Activated CD4-positive, alpha-beta T cell treated with anti-CD3 and anti-CD28 coated beads, Interleukin-2, amount 50 U/mL, for 16 hours (primary cell): ENCODE measurements at regions not wholly inside any gene's neighbourhood (a gene's known extent, or its start where the extent isn't known, plus 50 kb on each side); places are given as distances from the start of the nearest gene placed in this dataset.
"Not testable (repeated sequence)": the region's sequence is repeated elsewhere in the genome, so short reads cannot be mapped to it uniquely, and the experiment has no call there.

Experiments used
- DNase-seq: peaks from one replicate; pipeline ENCODE4 v3.0.0-alpha.2; 2020

DNA sequence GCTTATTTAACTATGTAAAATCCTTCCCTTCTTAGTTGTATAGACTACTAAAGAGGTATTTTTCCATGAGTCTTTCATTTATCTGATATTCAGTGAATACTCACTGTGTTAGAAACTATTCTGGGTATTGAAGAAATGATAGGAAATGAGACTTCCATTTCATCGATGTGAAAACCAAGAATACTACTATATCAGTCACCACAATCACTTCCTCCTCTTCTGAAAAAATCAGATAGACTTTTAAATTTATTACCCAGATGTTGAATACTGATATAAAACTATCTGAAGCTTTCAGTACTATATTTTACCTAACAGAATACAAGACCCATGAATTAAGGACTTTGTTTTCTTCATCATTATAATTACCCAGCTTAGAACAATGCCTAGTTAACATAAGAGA lies 1801.1 kb upstream of the CELF4 start:
- DNase-seq = no peak

GRCh38 chr18:39365836-39366485 lies 1800.4 kb upstream of the CELF4 start:
- DNase-seq = no peak

GRCh38 chr18:39360072-39360471 lies 1794.5 kb upstream of the CELF4 start:
- no peak for DNase-seq

- no peak for DNase-seq
These were observed 1794.0 kb upstream of the CELF4 start for GRCh38 chr18:39359636-39360035.

DNA sequence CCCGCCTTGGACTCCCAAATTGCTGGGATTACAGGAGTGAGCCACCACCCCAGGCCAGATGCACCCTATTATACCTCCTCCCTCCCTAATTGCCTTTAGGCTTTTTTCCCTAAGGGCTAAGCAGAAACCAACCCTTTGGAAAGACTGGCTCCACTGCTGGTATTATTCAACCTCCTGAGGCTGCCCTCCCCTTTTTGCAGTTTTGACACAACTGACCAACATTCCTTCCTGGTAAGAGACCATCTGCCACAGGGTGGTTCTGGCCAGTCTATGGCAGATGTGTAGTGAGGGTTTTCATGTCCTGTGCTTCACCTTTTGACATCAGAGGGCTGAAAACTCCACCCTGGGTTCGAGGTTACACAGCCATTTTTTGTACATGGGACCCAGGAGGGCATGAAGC lies 1785.3 kb upstream of the CELF4 start:
- DNase-seq = no peak

- no peak for DNase-seq
These were observed 1784.2 kb upstream of the CELF4 start for GRCh38 chr18:39349801-39350200.

DNA sequence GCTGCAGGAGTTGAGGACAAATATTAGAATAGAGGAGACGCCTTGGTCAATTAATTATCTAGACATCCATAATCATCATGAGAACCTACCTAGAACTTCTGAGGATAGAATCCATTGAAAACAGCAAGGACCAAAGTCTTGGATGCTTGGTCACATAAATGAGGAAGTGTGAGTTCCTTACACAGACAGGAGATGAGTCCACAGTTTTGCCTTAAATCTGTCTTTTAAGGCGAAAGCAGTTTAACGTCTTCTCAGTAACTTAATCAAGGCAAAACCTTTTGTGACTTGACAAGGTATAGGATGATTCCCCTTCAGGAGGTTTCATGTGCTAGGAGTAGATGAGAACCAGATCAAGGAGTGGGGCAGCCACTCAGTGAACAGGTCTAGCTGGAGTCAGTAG lies 1783.2 kb upstream of the CELF4 start:
- no peak for DNase-seq

DNA sequence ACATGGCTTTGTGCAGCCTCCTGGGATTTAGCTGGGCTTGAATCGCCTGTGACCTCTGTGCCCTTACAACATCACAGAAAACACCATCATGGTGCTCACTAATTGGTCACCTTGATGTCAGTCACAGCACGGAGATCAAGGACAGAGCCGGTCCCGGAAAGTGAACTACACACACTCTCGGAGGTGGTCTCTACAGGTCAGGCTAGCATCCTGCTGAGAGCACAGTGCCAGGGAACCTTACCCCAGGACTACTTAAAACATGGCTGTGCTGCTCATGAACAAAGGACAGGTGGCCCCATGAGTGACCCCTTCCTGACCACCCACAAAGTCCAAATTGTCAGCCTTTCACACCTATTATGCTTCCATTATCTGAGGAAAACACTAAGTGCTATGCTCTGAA lies 1782.1 kb upstream of the CELF4 start:
- no peak for DNase-seq

- no peak for DNase-seq
These were observed 1781.3 kb upstream of the CELF4 start for GRCh38 chr18:39346916-39347315.

GRCh38 chr18:39345321-39345720 lies 1779.7 kb upstream of the CELF4 start:
- DNase-seq = no peak

GRCh38 chr18:39344487-39344886 lies 1778.9 kb upstream of the CELF4 start:
- DNase-seq = no peak

DNA sequence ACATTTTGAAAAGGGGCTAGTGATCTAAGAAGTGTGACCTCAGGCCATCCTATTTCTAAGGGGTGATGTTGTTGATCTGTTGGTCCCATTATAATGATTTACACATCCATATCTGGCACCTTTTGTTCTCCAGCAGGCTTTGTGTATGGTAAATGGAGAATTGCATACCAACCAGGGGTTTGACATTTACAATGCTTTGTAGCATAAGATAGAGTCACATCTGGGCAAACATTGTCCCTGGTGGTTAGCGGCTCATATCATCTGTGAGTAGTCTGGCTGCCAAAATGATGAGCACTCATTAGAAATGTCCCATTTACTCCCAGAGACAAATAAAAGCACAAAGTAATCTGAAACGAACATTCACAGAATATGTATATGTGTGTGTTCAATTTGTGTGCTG lies 1775.5 kb upstream of the CELF4 start:
- no peak for DNase-seq

GRCh38 chr18:39340418-39340817 lies 1774.8 kb upstream of the CELF4 start:
- no peak for DNase-seq

DNA sequence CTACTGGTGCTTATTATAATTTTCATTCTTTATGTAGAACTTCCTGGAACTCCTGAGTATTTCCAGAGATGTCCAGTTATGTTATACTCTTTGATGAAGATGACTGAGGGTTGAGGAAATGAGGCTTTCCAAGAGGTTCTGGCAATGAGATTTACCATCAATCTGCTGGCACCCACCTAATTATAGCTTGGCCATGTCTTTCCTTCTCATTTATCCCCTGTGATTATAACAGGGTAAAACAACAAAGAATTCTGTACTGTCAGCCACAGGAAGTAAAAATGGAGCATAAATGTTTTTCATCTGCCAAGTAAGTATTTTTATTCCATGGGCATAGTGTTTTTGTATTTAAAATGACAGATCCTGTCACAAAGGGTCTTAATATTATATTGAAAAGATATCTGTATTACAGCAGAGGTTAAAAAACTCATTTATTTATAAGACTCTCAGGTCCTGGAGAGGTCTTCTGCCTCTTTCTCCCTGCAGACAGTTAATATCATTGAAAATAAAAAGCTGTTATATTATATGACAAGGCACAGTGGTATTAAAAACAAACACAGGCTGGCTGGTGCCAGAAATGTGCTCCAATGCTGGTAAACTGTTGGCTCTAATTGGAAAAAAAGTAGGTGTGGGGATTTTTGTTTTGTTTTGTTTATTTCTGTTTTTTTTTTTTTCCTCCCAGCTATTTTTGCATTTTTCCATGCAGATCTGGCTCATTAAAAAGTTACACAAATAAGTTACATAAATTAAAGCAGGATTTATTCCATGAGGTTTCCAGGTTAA lies 1764.1 kb upstream of the CELF4 start:
- no peak for DNase-seq

- no peak for DNase-seq
These were observed 1761.2 kb upstream of the CELF4 start for GRCh38 chr18:39326772-39327171.

DNA sequence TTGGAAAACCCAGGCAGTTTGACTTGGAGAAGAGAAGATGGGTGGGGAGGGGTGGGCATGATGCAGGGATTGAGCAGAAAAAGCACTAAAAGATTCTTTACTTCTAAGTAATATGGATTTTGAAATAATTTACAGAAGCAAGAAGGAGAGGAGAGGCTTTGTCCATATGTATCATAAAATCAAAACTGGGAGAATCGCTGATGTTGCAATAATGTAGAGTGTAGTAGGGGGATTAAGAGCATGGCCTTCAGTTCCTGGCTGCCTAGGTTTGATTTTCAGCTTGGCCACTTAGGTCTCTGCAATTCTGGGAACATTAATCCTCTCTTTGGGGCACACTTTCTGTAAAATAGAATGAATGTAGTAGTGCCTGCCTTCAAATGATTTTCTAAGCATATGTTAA lies 1760.4 kb upstream of the CELF4 start:
- DNase-seq = no peak

DNA sequence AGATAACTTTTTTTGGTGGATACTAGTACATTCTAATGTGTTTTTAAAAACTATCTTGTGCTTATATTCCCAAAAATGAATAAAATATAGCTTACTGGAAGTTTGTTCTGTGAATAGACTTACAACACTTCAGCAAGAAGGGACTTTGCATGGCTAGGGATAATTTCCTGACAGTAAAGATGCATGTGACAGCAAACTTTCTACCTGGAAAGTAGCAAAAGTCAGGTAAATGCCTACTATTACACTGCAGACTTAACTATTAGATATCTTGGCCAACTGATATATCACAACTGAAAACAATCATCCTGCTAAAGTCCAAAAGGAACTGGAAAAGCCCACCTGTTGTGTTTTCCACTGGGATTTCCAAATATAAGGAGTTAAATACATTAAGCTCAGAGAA lies 1753.5 kb upstream of the CELF4 start:
- no peak for DNase-seq

- no peak for DNase-seq
These were observed 1752.9 kb upstream of the CELF4 start for GRCh38 chr18:39318462-39318861.

- DNase-seq = no peak
These were observed 1752.4 kb upstream of the CELF4 start for GRCh38 chr18:39318008-39318407.

- no peak for DNase-seq
These were observed 1749.0 kb upstream of the CELF4 start for GRCh38 chr18:39314595-39314994.

DNA sequence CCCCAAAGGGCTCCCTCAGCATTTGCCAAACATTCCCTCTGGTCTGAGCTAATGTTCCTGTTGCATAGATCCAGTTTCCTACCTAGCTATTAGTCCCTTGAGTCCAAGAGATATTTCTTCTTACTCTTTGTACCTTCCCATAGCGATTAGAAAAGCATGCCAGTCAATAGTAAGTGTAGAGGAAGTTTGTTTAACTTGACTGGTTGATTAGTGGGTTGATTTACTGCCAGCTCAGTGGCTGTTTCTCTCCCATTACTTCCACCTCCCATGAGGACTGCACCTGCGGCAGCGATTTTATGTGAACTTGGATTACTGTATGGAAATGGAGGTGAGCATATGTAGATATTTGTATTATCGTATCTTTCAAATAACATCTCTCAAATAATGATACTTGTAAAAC lies 1748.4 kb upstream of the CELF4 start:
- no peak for DNase-seq

- DNase-seq = no peak
These were observed 1745.6 kb upstream of the CELF4 start for GRCh38 chr18:39311111-39311712.

- not testable (repeated sequence) for DNase-seq
These were observed 1743.4 kb upstream of the CELF4 start for GRCh38 chr18:39308931-39309521.

GRCh38 chr18:39305766-39306165 lies 1740.2 kb upstream of the CELF4 start:
- no peak for DNase-seq
